ENCODE measurements at regions not wholly inside any gene's neighbourhood (a gene's known extent, or its start where the extent isn't known, plus 50 kb on each side); places are given as distances from the start of the nearest gene placed in this dataset.

GRCh38 chr5:123929055-123929474 lies 417.1 kb downstream of the CSNK1G3 start:
- DNase-seq (ENCODE audit: low spot score): no peak
- CTCF ChIA-PET: no interaction called here
- H3K4me1 ChIP-seq (ENCODE audit: insufficient read depth, low read length, poor library complexity, severe bottlenecking): no peaks in the 10 kb centered on the region
- intact Hi-C loops (cut with micrococcal nuclease; ENCODE audit: unreplicated experiment): no loop called here
- no peak overlapping the region for H3K4me3 ChIP-seq (ENCODE audit: low read depth, low read length, poor library complexity, severe bottlenecking)
- no peaks in the 10 kb centered on the region for H3K27me3 ChIP-seq (replicated peaks; ENCODE audit: insufficient read depth, low read depth, low read length, poor library complexity)
- H3K27ac ChIP-seq (ENCODE audit: low read depth, low read length, poor library complexity, severe bottlenecking): no peak overlapping the region
- no TSS peak for BruUV-seq (replicated peaks)
- POLR2A ChIA-PET (ENCODE audit: low non-redundant PET): no interaction called here
- H3K9me3 ChIP-seq (ENCODE audit: low read depth, low read length, poor library complexity, severe bottlenecking): no peaks in the 10 kb centered on the region
- TF ChIP-seq, protein P1, sequence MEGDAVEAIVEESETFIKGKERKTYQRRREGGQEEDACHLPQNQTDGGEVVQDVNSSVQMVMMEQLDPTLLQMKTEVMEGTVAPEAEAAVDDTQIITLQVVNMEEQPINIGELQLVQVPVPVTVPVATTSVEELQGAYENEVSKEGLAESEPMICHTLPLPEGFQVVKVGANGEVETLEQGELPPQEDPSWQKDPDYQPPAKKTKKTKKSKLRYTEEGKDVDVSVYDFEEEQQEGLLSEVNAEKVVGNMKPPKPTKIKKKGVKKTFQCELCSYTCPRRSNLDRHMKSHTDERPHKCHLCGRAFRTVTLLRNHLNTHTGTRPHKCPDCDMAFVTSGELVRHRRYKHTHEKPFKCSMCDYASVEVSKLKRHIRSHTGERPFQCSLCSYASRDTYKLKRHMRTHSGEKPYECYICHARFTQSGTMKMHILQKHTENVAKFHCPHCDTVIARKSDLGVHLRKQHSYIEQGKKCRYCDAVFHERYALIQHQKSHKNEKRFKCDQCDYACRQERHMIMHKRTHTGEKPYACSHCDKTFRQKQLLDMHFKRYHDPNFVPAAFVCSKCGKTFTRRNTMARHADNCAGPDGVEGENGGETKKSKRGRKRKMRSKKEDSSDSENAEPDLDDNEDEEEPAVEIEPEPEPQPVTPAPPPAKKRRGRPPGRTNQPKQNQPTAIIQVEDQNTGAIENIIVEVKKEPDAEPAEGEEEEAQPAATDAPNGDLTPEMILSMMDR (conservative IDR thresholded peaks at IDR 0.05; ENCODE audit: low read depth, low read length): no peak
- TF ChIP-seq EZH2 (IDR thresholded peaks at IDR 0.05; ENCODE audit: borderline replicate concordance, low read depth, low read length, poor library complexity, severe bottlenecking): no peak
- no peaks in the 10 kb centered on the region for H3K36me3 ChIP-seq (ENCODE audit: insufficient read depth, low read length, poor library complexity, severe bottlenecking)

GRCh38 chr5:123928401-123928800 lies 416.4 kb downstream of the CSNK1G3 start:
- TF ChIP-seq, protein P1 (conservative IDR thresholded peaks at IDR 0.05; ENCODE audit: low read depth, low read length): no peak
- no peak for TF ChIP-seq EZH2 (IDR thresholded peaks at IDR 0.05; ENCODE audit: borderline replicate concordance, low read depth, low read length, poor library complexity, severe bottlenecking)
- CTCF ChIA-PET: no interaction called here
- H3K27me3 ChIP-seq (replicated peaks; ENCODE audit: insufficient read depth, low read depth, low read length, poor library complexity): no peaks in the 10 kb centered on the region
- DNase-seq (ENCODE audit: low spot score): no peak
- BruUV-seq (replicated peaks): no TSS peak
- H3K4me3 ChIP-seq (ENCODE audit: low read depth, low read length, poor library complexity, severe bottlenecking): no peak overlapping the region
- H3K9me3 ChIP-seq (ENCODE audit: low read depth, low read length, poor library complexity, severe bottlenecking): no peaks in the 10 kb centered on the region
- POLR2A ChIA-PET (ENCODE audit: low non-redundant PET): no interaction called here
- H3K4me1 ChIP-seq (ENCODE audit: insufficient read depth, low read length, poor library complexity, severe bottlenecking): no peaks in the 10 kb centered on the region
- no peak overlapping the region for H3K27ac ChIP-seq (ENCODE audit: low read depth, low read length, poor library complexity, severe bottlenecking)
- no peaks in the 10 kb centered on the region for H3K36me3 ChIP-seq (ENCODE audit: insufficient read depth, low read length, poor library complexity, severe bottlenecking)
- intact Hi-C loops (cut with micrococcal nuclease; ENCODE audit: unreplicated experiment): no loop called here

- DNase-seq (ENCODE audit: low spot score): no peak
- CTCF ChIA-PET: no interaction called here
- Histone ChIP-seq H3K4me1 (ENCODE audit: insufficient read depth, low read length, poor library complexity, severe bottlenecking) (peaks cover 11% of the 10 kb centered on the region), H3K9me3 (ENCODE audit: low read depth, low read length, poor library complexity, severe bottlenecking) (no peaks in the 10 kb centered on the region), H3K4me3 (ENCODE audit: low read depth, low read length, poor library complexity, severe bottlenecking) (no peak overlapping the region), H3K27ac (ENCODE audit: low read depth, low read length, poor library complexity, severe bottlenecking) (no peak overlapping the region), H3K27me3 (replicated peaks; ENCODE audit: insufficient read depth, low read depth, low read length, poor library complexity) (no peaks in the 10 kb centered on the region), H3K36me3 (ENCODE audit: insufficient read depth, low read length, poor library complexity, severe bottlenecking) (no peaks in the 10 kb centered on the region)
- POLR2A ChIA-PET (ENCODE audit: low non-redundant PET): no interaction called here
- TF ChIP-seq, protein P1 (conservative IDR thresholded peaks at IDR 0.05; ENCODE audit: low read depth, low read length): no peak
- no peak for TF ChIP-seq EZH2 (IDR thresholded peaks at IDR 0.05; ENCODE audit: borderline replicate concordance, low read depth, low read length, poor library complexity, severe bottlenecking)
- intact Hi-C loops (cut with micrococcal nuclease; ENCODE audit: unreplicated experiment): no loop called here
- BruUV-seq (replicated peaks): no TSS peak
Observed at GRCh38 chr5:123921193-123921592, 409.2 kb downstream of the CSNK1G3 start.
